HG03442 (cell line): ENCODE measurements at regions not wholly inside any gene's neighbourhood (a gene's known extent, or its start where the extent isn't known, plus 50 kb on each side); places are given as distances from the start of the nearest gene placed in this dataset.

Source experiments
- ATAC-seq: cut with Tn5 transposase; IDR thresholded peaks from one replicate; pipeline ENCODE4 v1.9.1; 2021; ENCODE audit warnings: mild to moderate bottlenecking, moderate library complexity; ENCODE audit not compliant: unreplicated experiment

DNA sequence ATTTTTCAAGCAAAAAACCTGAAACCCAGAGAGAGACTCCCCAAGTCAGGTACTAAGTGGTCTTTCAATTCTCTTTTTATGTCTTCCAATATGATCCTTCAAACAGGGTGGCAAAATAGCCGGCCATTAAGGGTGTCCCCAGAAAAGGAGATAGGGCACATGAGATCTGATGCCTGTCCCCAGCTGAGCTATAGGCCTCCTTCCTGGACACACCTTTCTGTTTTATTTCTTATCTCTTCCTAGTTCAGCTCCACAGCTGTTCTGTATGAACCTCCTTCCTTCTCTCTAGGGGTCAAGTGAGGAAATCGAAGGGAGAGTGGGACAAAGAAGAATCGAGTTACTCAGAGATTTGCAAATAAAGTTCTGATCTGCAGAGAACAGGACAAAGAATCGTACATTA is 112.4 kb upstream of the ATP1A1 start:
- ATAC-seq, result no peak

- ATAC-seq, result no peak
These were observed 111.8 kb upstream of the ATP1A1 start for GRCh38 chr1:116261227-116261626.

DNA sequence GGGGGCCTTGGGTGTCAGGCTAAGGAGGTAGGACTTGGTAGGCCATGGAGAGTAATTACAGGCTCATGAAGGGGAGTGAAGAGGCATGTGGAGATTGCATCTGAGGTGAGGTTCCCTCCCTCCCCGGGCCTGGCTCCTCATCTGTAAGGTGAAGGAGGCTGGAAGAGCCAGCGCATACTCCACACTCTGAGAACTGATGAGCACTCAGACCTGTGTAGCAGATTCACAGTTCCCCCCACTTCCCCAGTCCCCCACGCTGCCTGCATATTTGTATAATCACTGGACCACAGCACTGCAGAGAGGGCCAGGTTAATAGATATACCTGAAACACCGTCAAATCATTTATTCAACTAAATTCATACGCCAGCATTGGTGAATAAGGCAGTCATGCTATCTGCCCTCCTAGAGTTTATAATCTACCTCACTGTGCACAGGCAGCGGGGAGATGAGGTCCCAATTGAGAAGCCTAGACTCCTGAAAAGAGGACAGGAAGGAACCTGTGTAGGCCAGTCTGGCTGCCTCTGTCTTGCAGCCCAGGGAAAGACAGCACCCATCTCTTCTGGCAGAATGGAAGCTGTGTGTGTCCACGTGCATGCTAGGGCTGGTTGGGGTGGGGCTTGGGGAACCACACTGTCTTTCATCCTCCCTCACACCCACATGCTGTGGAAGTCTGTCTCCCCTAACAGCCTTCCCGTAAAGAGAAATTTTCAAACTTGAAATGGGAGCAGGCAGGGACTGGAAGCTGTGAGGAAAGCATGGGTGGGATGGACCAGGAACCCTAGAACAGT is 110.6 kb upstream of the ATP1A1 start:
- no peak for ATAC-seq

- ATAC-seq, result no peak
These were observed 110.1 kb upstream of the ATP1A1 start for GRCh38 chr1:116262995-116263385.

DNA sequence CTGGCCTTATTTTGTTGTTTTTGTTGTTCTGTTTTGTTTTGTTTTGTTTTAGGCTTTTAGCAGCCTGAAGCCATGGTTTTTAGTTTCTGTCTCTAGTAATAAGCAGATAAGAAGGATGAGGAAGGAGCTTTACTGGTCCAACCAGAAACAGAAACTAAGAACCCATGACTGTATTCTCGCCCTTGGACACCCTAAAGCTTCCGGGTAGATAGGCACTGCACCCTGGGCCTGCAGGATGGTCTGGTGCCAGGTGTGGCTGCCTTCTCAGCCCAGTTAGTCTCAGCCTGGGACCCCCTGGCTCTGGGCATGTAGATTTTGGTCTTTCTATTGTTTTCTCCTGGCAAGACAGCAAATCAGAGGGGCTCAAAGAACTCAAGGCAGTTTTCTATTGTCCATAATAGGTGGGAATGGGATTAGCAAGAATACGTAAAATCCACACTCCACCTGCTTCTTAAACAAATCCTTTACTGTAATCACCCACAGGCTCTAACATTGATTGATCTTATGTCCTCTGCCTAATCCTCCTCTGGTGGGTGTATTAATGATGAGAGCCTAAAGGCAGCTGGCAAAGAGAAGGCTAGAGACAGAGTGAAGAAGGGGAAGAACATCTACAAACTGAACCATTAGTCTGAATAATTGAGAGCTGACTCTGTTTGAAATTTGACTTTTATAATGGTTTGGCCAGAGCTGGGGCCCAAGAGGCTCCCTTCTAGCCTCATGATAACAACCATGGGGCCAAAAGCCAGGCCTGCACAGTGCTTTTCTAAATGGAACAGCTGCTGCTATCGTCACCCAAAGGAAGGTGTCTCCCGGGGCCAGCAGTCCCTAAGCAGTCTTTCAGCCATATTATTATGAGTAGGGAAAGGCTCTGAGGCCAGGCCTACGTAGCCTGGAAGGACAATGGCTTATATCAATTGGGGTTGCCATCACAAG is 106.8 kb upstream of the ATP1A1 start:
- ATAC-seq, result no peak

- no peak for ATAC-seq
These were observed 106.2 kb upstream of the ATP1A1 start for GRCh38 chr1:116266864-116267212.

GRCh38 chr1:116268211-116268610 is 104.8 kb upstream of the ATP1A1 start:
- no peak for ATAC-seq

DNA sequence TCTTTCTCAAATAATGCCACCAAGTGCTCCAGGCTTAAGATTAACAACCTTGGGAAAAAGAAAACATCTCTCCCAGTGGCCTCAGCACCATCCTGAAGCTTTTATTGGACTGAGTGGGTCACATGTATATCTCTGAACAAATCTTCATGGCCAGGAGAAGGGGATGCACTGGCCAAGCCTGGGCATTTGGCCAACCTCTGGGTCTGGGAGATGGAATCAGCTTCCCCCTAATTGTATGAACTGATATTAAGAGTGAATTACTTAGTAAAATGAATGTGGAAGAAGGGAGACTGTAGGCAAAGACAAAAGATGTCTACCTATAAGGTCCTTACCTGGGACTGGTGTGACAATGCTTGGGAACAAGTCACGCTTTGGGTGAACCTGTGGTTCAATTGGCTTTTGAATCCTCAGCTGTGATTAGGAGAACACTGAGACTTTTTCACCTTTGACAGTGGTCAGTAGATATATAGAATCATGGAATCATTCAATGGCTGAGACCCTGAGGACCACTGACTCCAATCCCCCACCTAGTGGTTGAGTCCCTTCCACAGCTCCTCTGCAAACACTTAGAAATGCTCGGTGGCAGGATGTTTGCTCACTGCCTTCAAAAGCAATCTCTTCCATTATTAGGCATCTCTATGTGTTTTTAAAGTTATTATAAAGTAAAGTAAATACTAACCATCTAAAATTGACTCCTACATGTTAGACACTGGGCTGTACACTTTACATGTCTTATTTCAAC is 102.6 kb upstream of the ATP1A1 start:
- ATAC-seq, result no peak

- ATAC-seq, result no peak
These were observed 99.8 kb upstream of the ATP1A1 start for GRCh38 chr1:116273042-116273783.

GRCh38 chr1:116276532-116276931 is 96.5 kb upstream of the ATP1A1 start:
- no peak for ATAC-seq

DNA sequence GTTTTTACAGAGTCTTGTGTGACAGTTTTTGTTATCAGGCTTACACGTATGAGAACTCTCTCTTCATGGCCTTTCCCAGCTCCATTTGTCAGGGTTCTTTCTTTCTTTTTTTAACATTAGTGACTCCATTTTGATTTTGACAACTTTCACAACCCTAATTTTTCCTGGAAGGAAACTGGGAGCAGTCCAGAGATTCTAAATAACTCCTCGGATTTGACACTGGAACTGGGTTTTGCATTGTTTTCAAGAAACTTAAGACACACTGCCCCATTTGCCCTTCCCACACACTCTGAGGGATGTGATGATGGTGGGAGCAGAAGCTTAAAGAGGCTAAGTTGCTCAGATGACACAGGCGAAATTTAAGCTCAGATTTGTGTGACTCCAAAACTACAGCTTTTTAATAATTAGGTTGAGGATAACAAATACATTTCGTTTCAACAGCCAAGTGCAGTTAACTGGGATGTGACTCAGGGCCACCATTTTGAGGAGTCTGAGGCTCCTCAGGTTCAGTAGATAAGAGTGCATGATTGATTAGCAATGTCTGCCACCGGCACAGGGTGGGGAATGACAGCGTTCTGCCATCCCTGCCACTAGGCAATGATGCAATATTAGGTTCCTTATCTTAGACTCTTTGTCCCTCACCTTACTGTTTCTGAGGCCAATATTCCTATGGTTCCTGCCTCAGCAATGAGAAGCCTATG is 95.1 kb upstream of the ATP1A1 start:
- ATAC-seq, result no peak

- no peak for ATAC-seq
These were observed 94.5 kb upstream of the ATP1A1 start for GRCh38 chr1:116278541-116278866.

DNA sequence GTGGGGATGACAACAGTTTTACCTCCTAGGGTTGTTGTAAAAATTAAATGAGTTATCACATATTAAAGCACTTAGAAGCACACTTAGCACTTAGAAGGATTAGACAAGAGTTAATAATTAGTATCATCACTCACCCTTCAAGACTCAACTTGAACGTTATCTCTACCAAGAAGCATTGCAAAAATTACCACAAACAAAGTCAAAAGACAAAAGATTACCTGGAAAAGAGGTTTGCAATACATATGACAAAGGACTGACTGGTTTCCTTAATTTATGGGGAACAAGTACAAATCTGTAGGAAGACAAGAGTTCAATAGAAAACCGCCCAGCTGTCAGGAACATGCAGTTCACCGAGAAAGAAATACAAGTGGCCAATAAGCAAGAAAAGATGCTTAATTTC is 93.3 kb upstream of the ATP1A1 start:
- ATAC-seq, result no peak

DNA sequence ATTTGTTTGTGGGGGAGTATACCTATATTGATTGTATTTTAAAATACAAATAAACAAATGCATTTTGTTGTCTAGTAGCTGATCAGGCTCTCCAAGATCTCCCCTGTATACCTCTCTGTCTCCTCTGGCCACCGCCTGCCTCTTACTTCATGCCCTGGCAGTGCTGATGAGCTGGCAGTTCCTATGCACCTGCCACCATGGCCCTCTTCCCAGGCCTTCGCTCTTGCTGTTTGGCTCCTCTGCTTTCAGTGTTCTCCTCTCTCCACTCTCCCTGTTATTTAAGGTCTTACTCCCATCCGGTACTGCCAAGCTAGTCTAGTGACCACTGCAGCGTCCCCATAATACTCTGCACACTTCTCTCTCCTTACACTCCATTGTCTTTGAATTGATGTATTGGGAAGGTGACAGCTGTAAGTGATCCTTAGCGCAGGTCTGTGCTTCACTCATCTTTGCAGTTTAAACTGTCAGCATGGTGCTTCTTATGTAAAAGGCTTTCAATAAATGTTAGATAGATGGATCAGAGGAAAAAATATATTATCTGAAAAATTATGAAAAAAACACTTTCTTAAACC is 88.1 kb upstream of the ATP1A1 start:
- ATAC-seq, result no peak

- ATAC-seq, result no peak
These were observed 86.5 kb upstream of the ATP1A1 start for GRCh38 chr1:116286541-116286971.

- no peak for ATAC-seq
These were observed 85.5 kb upstream of the ATP1A1 start for GRCh38 chr1:116287341-116288200.

- peak; percentile 93 for ATAC-seq
These were observed 84.8 kb upstream of the ATP1A1 start for GRCh38 chr1:116288201-116288598.

DNA sequence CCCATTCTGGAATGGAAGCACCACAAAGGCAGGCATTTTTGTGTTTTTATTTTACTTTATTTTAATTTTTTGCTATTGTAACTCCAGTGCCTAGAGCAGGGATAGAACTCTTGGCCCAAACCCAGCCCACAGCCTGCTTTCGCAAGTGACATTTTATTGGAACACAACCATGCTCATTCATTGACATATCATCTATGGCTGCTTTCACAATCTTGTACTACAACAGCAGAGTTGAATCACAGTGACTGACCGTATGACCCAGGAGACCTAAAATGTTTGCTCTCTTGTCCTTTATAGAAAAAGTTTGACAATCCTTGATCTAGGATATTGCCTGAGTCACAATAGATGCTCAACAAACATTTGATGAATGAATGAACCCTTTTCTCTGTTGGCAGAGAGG is 83.9 kb upstream of the ATP1A1 start:
- ATAC-seq, result no peak
